ENCODE measurements at regions not wholly inside any gene's neighbourhood (a gene's known extent, or its start where the extent isn't known, plus 50 kb on each side); places are given as distances from the start of the nearest gene placed in this dataset.

DNA sequence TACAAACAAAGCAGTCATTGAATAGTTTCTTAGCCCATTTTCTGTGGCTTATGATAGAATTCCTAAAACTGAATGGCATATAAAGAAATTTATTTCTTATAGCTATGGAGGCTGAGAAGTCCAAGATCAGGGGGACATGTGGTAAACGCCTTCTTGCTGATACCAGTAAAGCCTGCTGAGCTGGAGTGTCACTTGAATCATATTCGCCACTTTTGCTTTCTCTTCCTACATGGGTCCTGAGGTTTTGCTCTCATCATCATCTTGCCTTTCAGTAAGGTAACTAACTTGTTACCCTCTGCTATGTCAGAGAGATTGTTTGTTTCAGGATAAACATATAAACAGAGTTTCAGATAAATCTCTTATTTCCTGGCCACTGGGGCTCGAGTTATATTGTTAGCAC lies 203.3 kb upstream of the DMRT1 start:
- Histone ChIP-seq H3K4me1 (replicated peaks in 1 of 4; ENCODE audit: control insufficient read depth in 3 of 4, insufficient read depth in 4 of 4, low read length in 3 of 4) (no peaks in the 10 kb centered on the region), H3K9ac (replicated peaks in 1 of 4; ENCODE audit: extremely low read depth in 1 of 4, low read depth in 3 of 4, low read length in 3 of 4) (no peak overlapping the region), H2AFZ (ENCODE audit: low read length) (no peak overlapping the region), H3K79me2 (ENCODE audit: control insufficient read depth in 1 of 2, insufficient read depth in 2 of 2, low read length in 2 of 2) (peaks cover 0 to 3% of the 10 kb centered on the region in 2 experiments; a peak in 1 of 4 replicates), H4K20me1 (replicated peaks in 1 of 2; ENCODE audit: control insufficient read depth in 1 of 2, insufficient read depth in 2 of 2, low read length in 2 of 2) (no peaks in the 10 kb centered on the region), H3K27ac (ENCODE audit: low read depth, low read length) (no peak overlapping the region), H3K23me2 (ENCODE audit: low read depth, low read length) (no peaks in the 10 kb centered on the region), H3K56ac (replicated peaks; ENCODE audit: insufficient read length, low read depth, low read length) (no peak overlapping the region), H2BK15ac (ENCODE audit: low read length) (no peak overlapping the region), H2BK5ac (ENCODE audit: low read depth, low read length) (no peak overlapping the region), H4K5ac (ENCODE audit: insufficient read length, low read depth, low read length) (no peak overlapping the region), H3K18ac (ENCODE audit: extremely low read depth, low read length) (no peak overlapping the region), H3K36me3 (ENCODE audit: control insufficient read depth in 2 of 4, insufficient read depth in 4 of 4, low read length in 3 of 4) (peaks cover 0 to 5% (median 0%) of the 10 kb centered on the region in 4 experiments; a peak in 1 of 8 replicates), H3K27me3 (replicated peaks in 1 of 4; ENCODE audit: control insufficient read depth in 3 of 4, extremely low read depth in 1 of 4, insufficient read depth in 3 of 4, low read length in 3 of 4) (no peaks in the 10 kb centered on the region), H4K91ac (replicated peaks; ENCODE audit: insufficient read length, low read length) (no peak overlapping the region), H2BK20ac (ENCODE audit: low read length) (no peak overlapping the region), H3K4ac (replicated peaks; ENCODE audit: insufficient read length, low read depth, low read length) (no peak overlapping the region), H3K23ac (ENCODE audit: insufficient read length) (no peak overlapping the region), H2AK5ac (ENCODE audit: low read depth, low read length) (no peak overlapping the region), H3K4me3 (ENCODE audit: extremely low read depth in 1 of 4, insufficient read depth in 2 of 4, low read depth in 3 of 4, low read length in 4 of 4) (no peak overlapping the region), H3K4me2 (ENCODE audit: insufficient read depth in 1 of 2, low read depth in 2 of 2, low read length in 2 of 2) (no peak overlapping the region), H3K14ac (ENCODE audit: insufficient read length) (no peak overlapping the region), H3K9me3 (ENCODE audit: insufficient read depth in 2 of 2, low read depth in 1 of 2, low read length in 1 of 2) (peaks cover 2 to 7% of the 10 kb centered on the region in 2 experiments; a peak in 1 of 4 replicates), H2BK120ac (replicated peaks; ENCODE audit: low read depth, low read length) (no peak overlapping the region), H2BK12ac (ENCODE audit: low read depth, low read length) (no peak overlapping the region), H3K79me1 (ENCODE audit: low read depth, low read length) (0 out of 2 replicates have a peak, but pooled peaks cover 2% of the 10 kb centered on the region), H4K8ac (ENCODE audit: extremely low read depth, insufficient read depth, low read length) (no peak overlapping the region)
- ChIA-PET POLR2A (ENCODE audit: partially characterized antibody) (no interaction called here), CTCF (ENCODE audit: partially characterized antibody) (interaction anchor here (0.9 to 1.6 kb wide), 2 partner anchors 11 to 58 kb away, joined by 3 to 5 read pairs; no protein-coding TSS in a partner anchor)
- 90% methylated on average over 3 of the region's 3 CpGs; no CpG with 5 or more reads in 1 of the 2 experiments for WGBS, 2 experiments (ENCODE audit: extremely low coverage in 1 of 2, insufficient coverage in 1 of 2, insufficient read length in 1 of 2, insufficient replicate concordance in 2 of 2, low coverage in 1 of 2, low lambda C conversion rate in 2 of 2, missing lambda C conversion rate in 1 of 2)
- TF ChIP-seq ATF3 (IDR thresholded peaks at IDR 0.05; ENCODE audit: insufficient read depth, low read depth, low read length), result no peak
- TF ChIP-seq RAD21 (IDR thresholded peaks at IDR 0.05 in 1 of 2, conservative IDR thresholded peaks at IDR 0.05 in 1 of 2; ENCODE audit: low read depth in 2 of 2, low read length in 2 of 2), result no peak
- no peak for TF ChIP-seq BCL11A (IDR thresholded peaks at IDR 0.05; ENCODE audit: low read depth in 2 of 2, low read length in 2 of 2)
- no peak for TF ChIP-seq SIN3A (conservative IDR thresholded peaks at IDR 0.05 in 1 of 2, IDR thresholded peaks at IDR 0.05 in 1 of 2; ENCODE audit: low read depth in 1 of 2, low read length in 2 of 2)
- no peak for TF ChIP-seq JUN (IDR thresholded peaks at IDR 0.05; ENCODE audit: low read depth, low read length)
- no peak for TF ChIP-seq RNF2 (IDR thresholded peaks at IDR 0.05; ENCODE audit: borderline replicate concordance, low read depth, low read length, missing control alignments, poor library complexity, severe bottlenecking)
- no peak for FAIRE-seq
- no peak for DNase-seq (ENCODE audit: low read depth in 1 of 2, low spot score in 2 of 2)

Measured in H1 (cell line).